Prostate gland (tissue), 2 donors: ENCODE measurements at regions not wholly inside any gene's neighbourhood (a gene's known extent, or its start where the extent isn't known, plus 50 kb on each side); places are given as distances from the start of the nearest gene placed in this dataset.

Experiments used
- DNase-seq: peaks from one replicate; pipeline ENCODE4 v3.0.0-alpha.2; 2019; ENCODE audit warnings: low spot score
- H3K27ac ChIP-seq, 2 donors: fragments of 200-600 bp; sonication (generic); 2 replicates each; pipeline ENCODE4 v1.5.1; 2017 to 2019
- H3K27me3 ChIP-seq: fragments of 200-600 bp; sonication (generic); replicated peaks from 2 replicates; pipeline ENCODE4 v1.5.1; 2019; ENCODE audit not compliant: insufficient read depth
- H3K36me3 ChIP-seq, 2 donors: fragments of 200-600 bp; sonication (generic); 1 replicate in 1 of 2; 2 replicates in 1 of 2; pipeline versions ENCODE4 v1.5.1 to v1.8.1; 2017 to 2019
- H3K4me1 ChIP-seq: fragments of 200-600 bp; sonication (generic); replicated peaks from 2 replicates; pipeline ENCODE4 v1.5.1; 2019
- H3K4me3 ChIP-seq, 2 donors: fragments of 200-600 bp; sonication (generic); 2 replicates each; pipeline ENCODE4 v1.5.1; 2017 to 2019
- H3K9me3 ChIP-seq: fragments of 200-600 bp; sonication (generic); 2 replicates; pipeline ENCODE4 v1.5.1; 2017
- CTCF ChIP-seq, 4 experiments: fragments of 200-600 bp in 2 of 4; fragments of 450-650 bp in 2 of 4; sonication (generic) in 2 of 4; IDR thresholded peaks; 1 replicate in 3 of 4; 2 replicates in 1 of 4; pipeline ENCODE4 v1.5.1; 2016 to 2019; ENCODE audit warnings: antibody characterized with exemption in 4 of 4, mild to moderate bottlenecking in 2 of 4, moderate library complexity in 2 of 4
- POLR2A ChIP-seq: fragments of 450-650 bp; IDR thresholded peaks from one replicate; pipeline ENCODE4 v1.6.1; 2016; ENCODE audit warnings: antibody characterized with exemption, mild to moderate bottlenecking
- POLR2AphosphoS5 ChIP-seq: sonication (generic); formaldehyde crosslinking; IDR thresholded peaks from one replicate; pipeline ENCODE4 v1.6.1; 2017; ENCODE audit warnings: antibody characterized with exemption
- WGBS: methylation state at CpG from one replicate; pipeline ENCODE4 v1.1.5; 2018; 5-methylcytosine and 5-hydroxymethylcytosine counted together
- intact Hi-C: fragments of 100-400 bp; cut with DNase I; formaldehyde crosslinking; loops from one replicate; pipeline ENCODE4 v1.14.2; 2022

GRCh38 chr12:74185360-74185759, 352.3 kb upstream of the ATXN7L3B start:
- intact Hi-C loops, result no loop called here

DNA sequence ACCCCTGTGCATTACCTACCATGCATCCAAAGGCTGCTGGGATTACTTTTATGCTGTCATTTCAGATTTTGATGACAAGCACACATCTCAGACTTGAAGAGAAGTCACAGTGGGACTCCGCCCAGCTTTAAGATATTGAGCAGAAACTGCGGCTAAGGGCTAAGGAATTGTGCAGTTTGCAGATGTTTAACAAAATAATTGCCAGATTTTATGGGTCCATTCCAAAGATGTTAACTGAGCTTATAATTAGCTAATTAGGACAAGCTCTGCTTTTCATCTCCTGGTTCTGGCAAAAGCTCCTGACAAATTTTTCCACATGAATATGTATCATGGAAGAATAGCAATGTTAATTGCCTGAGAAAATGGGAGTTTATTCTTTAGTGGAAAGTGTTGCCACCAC, 344.4 kb upstream of the ATXN7L3B start:
- H3K4me3 ChIP-seq, result no peak overlapping the region
- WGBS, result 75% methylated on average over 2 of the region's 2 CpGs
- DNase-seq, result no peak
- no peak overlapping the region for H3K27ac ChIP-seq
- H3K36me3 ChIP-seq, result no peaks in the 10 kb centered on the region
- H3K9me3 ChIP-seq, result no peaks in the 10 kb centered on the region
- no peaks in the 10 kb centered on the region for H3K27me3 ChIP-seq
- intact Hi-C loops, result no loop called here
- no peaks in the 10 kb centered on the region for H3K4me1 ChIP-seq
- TF ChIP-seq POLR2AphosphoS5 (no peak), POLR2A (no peak)

More at GRCh38 chr12:74185360-74185759, 352.3 kb upstream of the ATXN7L3B start:
- no peaks in the 10 kb centered on the region for H3K4me1 ChIP-seq
- H3K4me3 ChIP-seq, result no peak overlapping the region
- 63% methylated on average over 2 of the region's 2 CpGs for WGBS
- H3K9me3 ChIP-seq, result no peaks in the 10 kb centered on the region
- H3K36me3 ChIP-seq, result no peaks in the 10 kb centered on the region
- H3K27me3 ChIP-seq, result no peaks in the 10 kb centered on the region
- no peak for DNase-seq
- TF ChIP-seq POLR2AphosphoS5 (no peak), CTCF (IDR thresholded peaks at IDR 0.05) (no peak), POLR2A (no peak)
- no peak overlapping the region for H3K27ac ChIP-seq

DNA sequence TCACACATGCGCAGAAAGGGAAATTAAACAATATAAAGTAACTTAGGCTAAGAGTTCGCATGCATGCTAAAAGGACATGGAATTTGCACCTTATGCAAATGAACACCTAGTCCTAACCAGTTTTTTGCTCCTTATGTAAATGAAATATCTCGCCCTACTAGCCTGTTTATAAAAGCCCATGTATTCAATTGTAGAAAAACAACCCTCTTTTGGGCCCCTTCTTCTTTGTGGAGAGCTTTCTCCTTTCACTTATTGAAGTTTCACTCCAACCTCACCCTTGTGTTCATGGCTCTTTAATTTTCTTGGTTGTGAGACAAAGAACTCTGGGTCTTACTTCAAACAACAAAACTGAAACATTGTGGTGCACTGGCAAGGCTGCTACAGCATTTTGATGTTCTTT, 333.4 kb upstream of the ATXN7L3B start:
- H3K27ac ChIP-seq, result no peak overlapping the region
- TF ChIP-seq POLR2AphosphoS5 (no peak), POLR2A (no peak), CTCF (IDR thresholded peaks at IDR 0.05) (no peak)
- H3K4me1 ChIP-seq, result no peaks in the 10 kb centered on the region
- DNase-seq, result no peak
- no peak overlapping the region for H3K4me3 ChIP-seq
- WGBS, result 75% methylated on average over 3 of the region's 3 CpGs
- no peaks in the 10 kb centered on the region for H3K9me3 ChIP-seq
- no peaks in the 10 kb centered on the region for H3K27me3 ChIP-seq
- no peaks in the 10 kb centered on the region for H3K36me3 ChIP-seq
- intact Hi-C loops, result no loop called here

DNA sequence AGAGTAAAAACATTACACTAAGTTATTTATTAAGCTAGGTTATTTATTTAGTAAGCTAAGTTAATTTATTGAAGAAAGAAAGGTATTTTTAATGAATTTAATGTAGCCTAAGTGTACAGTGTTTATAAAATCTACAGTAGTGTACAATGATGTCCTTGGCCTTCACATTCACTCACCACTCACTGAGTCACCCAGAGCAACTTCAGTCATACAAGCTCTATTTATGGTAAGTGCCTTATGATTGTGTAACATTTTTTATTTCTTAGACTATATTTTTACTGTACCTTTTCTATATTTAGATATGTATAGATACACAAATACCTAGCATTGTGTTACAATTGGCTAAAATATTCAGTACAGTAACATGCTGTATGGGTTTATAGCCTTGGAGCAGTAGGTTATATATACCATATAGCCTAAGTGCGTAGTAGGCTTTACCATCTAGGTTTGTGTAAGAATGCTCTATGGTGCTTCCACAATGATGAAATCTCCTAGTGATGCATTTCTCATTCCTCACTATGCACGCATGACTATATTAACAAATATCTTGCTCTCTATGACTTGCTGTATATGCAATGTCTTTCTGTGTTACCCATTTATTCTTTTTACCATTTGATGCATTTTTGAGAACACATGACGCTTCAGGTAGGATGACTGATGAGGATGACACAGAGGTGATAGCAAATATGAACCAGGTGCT, 309.6 kb upstream of the ATXN7L3B start:
- intact Hi-C loops, result no loop called here
- 97% methylated on average over 3 of the region's 3 CpGs for WGBS
- no peak overlapping the region for H3K4me3 ChIP-seq
- no peaks in the 10 kb centered on the region for H3K36me3 ChIP-seq
- H3K27ac ChIP-seq, result no peak overlapping the region
- no peaks in the 10 kb centered on the region for H3K4me1 ChIP-seq
- H3K9me3 ChIP-seq, result no peaks in the 10 kb centered on the region
- no peak for DNase-seq
- TF ChIP-seq CTCF (IDR thresholded peaks at IDR 0.05) (no peak), POLR2A (no peak), POLR2AphosphoS5 (no peak)
- no peaks in the 10 kb centered on the region for H3K27me3 ChIP-seq

GRCh38 chr12:74229671-74230070, 308.0 kb upstream of the ATXN7L3B start:
- DNase-seq, result no peak
- intact Hi-C loops, result no loop called here
- H3K27me3 ChIP-seq, result no peaks in the 10 kb centered on the region
- no peaks in the 10 kb centered on the region for H3K36me3 ChIP-seq
- no peak overlapping the region for H3K27ac ChIP-seq
- H3K4me3 ChIP-seq, result no peak overlapping the region
- H3K4me1 ChIP-seq, result no peaks in the 10 kb centered on the region
- H3K9me3 ChIP-seq, result no peaks in the 10 kb centered on the region
- TF ChIP-seq CTCF (IDR thresholded peaks at IDR 0.05) (no peak), POLR2AphosphoS5 (no peak), POLR2A (no peak)
